ENCODE measurements at regions not wholly inside any gene's neighbourhood (a gene's known extent, or its start where the extent isn't known, plus 50 kb on each side); places are given as distances from the start of the nearest gene placed in this dataset.

GRCh38 chr21:36643374-36644250 is 55.3 kb upstream of the SIM2 start:
- no peak for DNase-seq
- in situ Hi-C loops (cut with HindIII; ENCODE audit: low pct_ligation_motif_present, low pct_unique_long_range_greater_than_20kb, low sequenced_read_pairs): no loop called here

DNA sequence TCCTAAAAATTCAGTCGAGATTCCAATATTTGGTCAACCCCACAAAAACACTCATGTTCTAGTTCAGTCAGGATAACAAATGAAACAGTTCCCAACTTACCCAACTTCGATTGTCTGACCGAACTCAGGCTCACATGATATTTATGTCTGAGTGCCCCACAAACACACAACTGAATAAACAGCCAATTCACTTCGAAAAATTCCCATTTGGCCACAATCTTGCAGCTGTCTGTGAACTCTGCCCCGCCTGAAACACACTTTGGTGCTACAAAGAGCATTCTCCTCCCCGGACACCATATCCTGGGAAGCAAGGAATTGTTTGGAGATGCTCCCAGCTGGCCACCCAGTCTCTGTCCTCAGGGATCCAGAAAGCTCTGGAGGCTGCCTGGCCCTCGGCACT is 52.9 kb upstream of the SIM2 start:
- no peak for DNase-seq
- in situ Hi-C loops (cut with HindIII; ENCODE audit: low pct_ligation_motif_present, low pct_unique_long_range_greater_than_20kb, low sequenced_read_pairs): no loop called here

DNA sequence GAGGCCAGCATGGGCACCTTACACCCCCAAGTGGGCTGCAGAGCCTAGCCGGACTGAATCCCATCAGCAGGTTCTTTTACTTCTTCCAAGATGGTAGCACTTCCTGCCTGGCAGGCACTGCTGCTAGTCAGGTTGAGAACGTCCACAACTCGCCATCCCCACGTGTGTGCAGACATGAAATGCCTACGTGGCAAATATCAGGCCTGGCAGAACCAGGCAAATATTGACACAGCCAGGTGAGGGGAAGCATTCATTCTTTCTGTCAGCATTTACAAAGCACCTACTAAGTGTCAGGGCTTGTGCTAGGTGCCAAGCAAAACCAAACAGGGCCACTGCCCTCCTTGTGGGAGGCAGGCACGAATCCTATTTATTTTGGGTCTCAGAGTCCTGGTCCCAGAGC is 52.3 kb upstream of the SIM2 start:
- no peak for DNase-seq
- in situ Hi-C loops (cut with HindIII; ENCODE audit: low pct_ligation_motif_present, low pct_unique_long_range_greater_than_20kb, low sequenced_read_pairs): no loop called here

GRCh38 chr21:36647279-36648093 is 51.4 kb upstream of the SIM2 start:
- in situ Hi-C loops (cut with HindIII; ENCODE audit: low pct_ligation_motif_present, low pct_unique_long_range_greater_than_20kb, low sequenced_read_pairs): no loop called here
- DNase-seq: peak; percentile 40
